Endodermal cell (in vitro differentiated cells): ENCODE measurements at regions not wholly inside any gene's neighbourhood (a gene's known extent, or its start where the extent isn't known, plus 50 kb on each side); places are given as distances from the start of the nearest gene placed in this dataset.

ENCODE experiments used
- DNase-seq: peaks from one replicate; pipeline ENCODE4 v3.0.0-alpha.2; 2017
- H3K27ac ChIP-seq: 2 replicates; pipeline ENCODE4 v1.5.1; 2013; ENCODE audit warnings: mild to moderate bottlenecking, low read depth, low read length, moderate library complexity
- H3K27me3 ChIP-seq: 2 replicates; pipeline ENCODE4 v1.6.1; 2013; ENCODE audit warnings: mild to moderate bottlenecking, low read length, moderate library complexity; ENCODE audit not compliant: insufficient read depth, control insufficient read depth, poor library complexity, severe bottlenecking
- H3K36me3 ChIP-seq: 2 replicates; pipeline ENCODE4 v1.7.0; 2013; ENCODE audit warnings: mild to moderate bottlenecking, low read length, moderate library complexity; ENCODE audit not compliant: control insufficient read depth, insufficient read depth
- H3K4me1 ChIP-seq: one replicate; pipeline ENCODE4 v1.7.0; 2013; ENCODE audit warnings: low read length; ENCODE audit not compliant: control insufficient read depth, insufficient read depth
- H3K4me3 ChIP-seq: 2 replicates; pipeline ENCODE4 v1.5.1; 2013; ENCODE audit warnings: mild to moderate bottlenecking, low read length, moderate library complexity
- H3K9ac ChIP-seq: 2 replicates; pipeline ENCODE4 v1.6.1; 2013; ENCODE audit warnings: mild to moderate bottlenecking, low read length, moderate library complexity; ENCODE audit not compliant: poor library complexity, severe bottlenecking; ENCODE audit errors: extremely low read depth
- H3K9me3 ChIP-seq: 2 replicates; pipeline ENCODE4 v1.6.1; 2013; ENCODE audit warnings: mild to moderate bottlenecking, low read length, moderate library complexity; ENCODE audit not compliant: control insufficient read depth
- H3K27ac Mint-ChIP-seq: 2 replicates; pipeline ENCODE4 v1.8.0; 2020; ENCODE audit warnings: mixed read lengths
- H3K27me3 Mint-ChIP-seq: 2 replicates; pipeline ENCODE4 v1.8.0; 2021; ENCODE audit warnings: mild to moderate bottlenecking, mixed read lengths; ENCODE audit not compliant: insufficient read depth
- H3K36me3 Mint-ChIP-seq: 2 replicates; pipeline ENCODE4 v1.8.0; 2020; ENCODE audit warnings: low read depth, mixed read lengths
- H3K4me1 Mint-ChIP-seq: 2 replicates; pipeline ENCODE4 v1.8.0; 2020; ENCODE audit warnings: mixed read lengths
- H3K4me3 Mint-ChIP-seq: 2 replicates; pipeline ENCODE4 v1.8.0; 2020; ENCODE audit warnings: mild to moderate bottlenecking, moderate library complexity, mixed read lengths
- H3K9me3 Mint-ChIP-seq: 2 replicates; pipeline ENCODE4 v1.8.0; 2020; ENCODE audit warnings: mild to moderate bottlenecking, mixed read lengths
- CTCF ChIP-seq: fragments of 200-600 bp; sonication (generic); conservative IDR thresholded peaks from 2 replicates; pipeline ENCODE4 v1.5.0; 2021; ENCODE audit warnings: antibody characterized with exemption, mild to moderate bottlenecking
- WGBS, 2 experiments: methylation state at CpG; one replicate each; pipeline versions ENCODE4 v1.1.5 to v1.1.7; 2013; ENCODE audit warnings: missing lambda C conversion rate in 2 of 2, mixed read lengths in 1 of 2; ENCODE audit not compliant: insufficient coverage in 1 of 2, insufficient read length in 1 of 2; 5-methylcytosine and 5-hydroxymethylcytosine counted together

- Mint-ChIP-seq H3K4me1 (no peaks in the 10 kb centered on the region), H3K4me3 (no peak overlapping the region), H3K36me3 (no peaks in the 10 kb centered on the region), H3K9me3 (peaks cover under 1% of the 10 kb centered on the region), H3K27me3 (peaks cover 42% of the 10 kb centered on the region), H3K27ac (no peak overlapping the region)
- Histone ChIP-seq H3K4me3 (no peak overlapping the region), H3K36me3 (no peaks in the 10 kb centered on the region), H3K9me3 (no peaks in the 10 kb centered on the region), H3K27me3 (peaks cover 6% of the 10 kb centered on the region), H3K4me1 (no peaks in the 10 kb centered on the region), H3K9ac (no peak overlapping the region), H3K27ac (no peak overlapping the region)
- 69 to 71% methylated on average over 1 to 2 of the region's 2 CpGs for WGBS, 2 experiments
- no peak for TF ChIP-seq CTCF
- DNase-seq: no peak
These were observed 366.2 kb upstream of the EEF2KMT start for GRCh38 chr16:5463820-5464219.

GRCh38 chr16:5461574-5461973, 364.0 kb upstream of the EEF2KMT start:
- Mint-ChIP-seq H3K27me3 (peaks cover 36% of the 10 kb centered on the region), H3K36me3 (no peaks in the 10 kb centered on the region), H3K9me3 (no peaks in the 10 kb centered on the region), H3K4me3 (no peak overlapping the region), H3K4me1 (no peaks in the 10 kb centered on the region), H3K27ac (no peak overlapping the region)
- Histone ChIP-seq H3K9ac (no peak overlapping the region), H3K9me3 (no peaks in the 10 kb centered on the region), H3K4me1 (no peaks in the 10 kb centered on the region), H3K27ac (no peak overlapping the region), H3K36me3 (no peaks in the 10 kb centered on the region), H3K27me3 (peaks cover 6% of the 10 kb centered on the region), H3K4me3 (no peak overlapping the region)
- TF ChIP-seq CTCF: no peak
- no peak for DNase-seq
- 89% methylated on average over 2 of the region's 2 CpGs; no CpG with 5 or more reads in 1 of the 2 experiments for WGBS, 2 experiments

GRCh38 chr16:5461141-5461540, 363.5 kb upstream of the EEF2KMT start:
- Histone ChIP-seq H3K36me3 (no peaks in the 10 kb centered on the region), H3K4me3 (no peak overlapping the region), H3K9me3 (no peaks in the 10 kb centered on the region), H3K9ac (no peak overlapping the region), H3K27me3 (peaks cover 4% of the 10 kb centered on the region), H3K4me1 (no peaks in the 10 kb centered on the region), H3K27ac (no peak overlapping the region)
- Mint-ChIP-seq H3K27me3 (peaks cover 34% of the 10 kb centered on the region), H3K4me1 (no peaks in the 10 kb centered on the region), H3K4me3 (no peak overlapping the region), H3K9me3 (no peaks in the 10 kb centered on the region), H3K36me3 (no peaks in the 10 kb centered on the region), H3K27ac (no peak overlapping the region)
- no peak for DNase-seq
- WGBS, 2 experiments: 79 to 84% methylated on average over 7 to 8 of the region's 8 CpGs
- TF ChIP-seq CTCF: no peak
